ENCODE measurements at regions not wholly inside any gene's neighbourhood (a gene's known extent, or its start where the extent isn't known, plus 50 kb on each side); places are given as distances from the start of the nearest gene placed in this dataset.

DNA sequence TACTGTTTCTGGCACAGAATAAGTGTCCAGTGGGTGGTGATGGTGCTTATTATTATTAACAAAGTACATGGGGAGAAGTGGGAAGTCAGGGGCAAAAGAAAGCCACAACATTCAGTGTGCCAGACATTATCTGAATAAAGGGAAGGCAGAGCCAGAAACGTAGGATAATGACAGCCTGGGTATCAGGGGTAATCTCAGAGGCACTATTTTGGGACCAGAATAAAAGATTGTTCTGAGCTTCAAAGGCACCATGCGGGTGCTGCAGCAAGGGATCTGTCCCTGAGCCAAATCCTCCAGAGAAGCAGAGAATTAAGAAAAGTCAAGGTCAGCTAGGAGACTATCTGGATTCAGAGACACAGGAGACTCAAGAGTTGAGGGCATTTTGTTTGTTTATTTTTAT is 328.8 kb upstream of the GATB start:
- no peak overlapping the region for H3K4me3 ChIP-seq (ENCODE audit: low read depth, low read length)
- no peak for DNase-seq (ENCODE audit: low read depth)
- TF ChIP-seq, protein P1, sequence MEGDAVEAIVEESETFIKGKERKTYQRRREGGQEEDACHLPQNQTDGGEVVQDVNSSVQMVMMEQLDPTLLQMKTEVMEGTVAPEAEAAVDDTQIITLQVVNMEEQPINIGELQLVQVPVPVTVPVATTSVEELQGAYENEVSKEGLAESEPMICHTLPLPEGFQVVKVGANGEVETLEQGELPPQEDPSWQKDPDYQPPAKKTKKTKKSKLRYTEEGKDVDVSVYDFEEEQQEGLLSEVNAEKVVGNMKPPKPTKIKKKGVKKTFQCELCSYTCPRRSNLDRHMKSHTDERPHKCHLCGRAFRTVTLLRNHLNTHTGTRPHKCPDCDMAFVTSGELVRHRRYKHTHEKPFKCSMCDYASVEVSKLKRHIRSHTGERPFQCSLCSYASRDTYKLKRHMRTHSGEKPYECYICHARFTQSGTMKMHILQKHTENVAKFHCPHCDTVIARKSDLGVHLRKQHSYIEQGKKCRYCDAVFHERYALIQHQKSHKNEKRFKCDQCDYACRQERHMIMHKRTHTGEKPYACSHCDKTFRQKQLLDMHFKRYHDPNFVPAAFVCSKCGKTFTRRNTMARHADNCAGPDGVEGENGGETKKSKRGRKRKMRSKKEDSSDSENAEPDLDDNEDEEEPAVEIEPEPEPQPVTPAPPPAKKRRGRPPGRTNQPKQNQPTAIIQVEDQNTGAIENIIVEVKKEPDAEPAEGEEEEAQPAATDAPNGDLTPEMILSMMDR (IDR thresholded peaks at IDR 0.05; ENCODE audit: insufficient read depth, low read depth, low read length, missing control alignments), result no peak

DNA sequence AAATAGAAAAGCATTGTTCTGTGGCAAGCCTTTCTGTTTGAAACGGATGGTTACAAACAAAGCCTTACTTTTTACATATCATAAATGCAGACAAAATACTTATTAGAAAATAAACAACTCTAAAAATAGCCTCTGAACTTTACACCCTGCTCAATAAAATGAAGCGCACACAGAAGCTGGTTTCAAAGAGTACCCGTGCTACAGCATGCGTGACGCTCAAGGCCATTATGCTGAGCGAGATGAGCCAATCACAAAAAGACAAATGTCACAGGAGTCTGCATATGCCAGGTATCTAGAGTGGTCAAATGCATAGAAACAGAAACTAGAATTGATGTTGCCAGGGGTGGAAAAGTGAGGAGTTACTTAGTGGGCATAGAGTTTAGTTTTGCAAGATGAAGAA is 326.5 kb upstream of the GATB start:
- no peak for DNase-seq (ENCODE audit: low read depth)
- TF ChIP-seq, protein P1 (IDR thresholded peaks at IDR 0.05; ENCODE audit: insufficient read depth, low read depth, low read length, missing control alignments), result no peak
- H3K4me3 ChIP-seq (ENCODE audit: low read depth, low read length), result no peak overlapping the region

DNA sequence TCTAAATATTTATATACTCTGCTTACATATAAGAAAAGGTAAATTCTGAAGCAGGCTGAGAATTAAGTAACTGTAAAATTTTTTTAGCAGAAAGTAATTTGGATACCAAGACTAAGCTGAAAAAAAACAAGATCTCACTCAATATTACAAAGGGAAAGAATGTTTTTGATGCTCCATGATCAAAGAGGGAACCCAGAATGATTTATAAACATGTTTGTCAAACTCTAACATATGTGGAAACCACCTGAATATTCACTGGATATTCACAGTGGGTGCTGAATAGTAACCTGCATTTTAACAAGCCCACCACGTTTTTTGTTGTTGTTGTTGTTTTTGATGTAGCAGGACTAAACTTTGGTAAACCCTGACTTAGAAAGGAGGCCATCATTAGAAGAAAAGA is 324.9 kb upstream of the GATB start:
- TF ChIP-seq, protein P1 (IDR thresholded peaks at IDR 0.05; ENCODE audit: insufficient read depth, low read depth, low read length, missing control alignments), result no peak
- DNase-seq (ENCODE audit: low read depth), result no peak
- H3K4me3 ChIP-seq (ENCODE audit: low read depth, low read length), result no peak overlapping the region

DNA sequence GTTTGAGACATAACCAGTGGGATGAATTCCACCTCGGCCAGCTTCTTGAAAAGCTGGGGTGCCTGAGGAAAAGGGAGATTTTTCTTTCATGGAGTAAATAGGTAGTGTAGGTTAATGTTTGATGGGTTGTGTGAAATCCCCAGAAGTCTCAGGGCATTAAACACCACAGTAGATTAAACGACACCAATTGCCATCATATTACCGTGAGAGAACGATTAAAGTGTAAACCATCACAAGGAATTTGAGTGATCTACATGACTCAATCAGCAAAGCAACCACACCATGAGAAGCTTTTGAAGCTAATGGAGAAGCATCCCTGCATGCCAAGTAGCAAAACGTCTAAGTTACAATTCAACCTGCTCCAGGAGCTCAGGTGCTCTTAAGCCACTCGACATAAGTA is 322.5 kb upstream of the GATB start:
- no peak for DNase-seq (ENCODE audit: low read depth)
- H3K4me3 ChIP-seq (ENCODE audit: low read depth, low read length), result no peak overlapping the region
- TF ChIP-seq, protein P1 (IDR thresholded peaks at IDR 0.05; ENCODE audit: insufficient read depth, low read depth, low read length, missing control alignments), result no peak

DNA sequence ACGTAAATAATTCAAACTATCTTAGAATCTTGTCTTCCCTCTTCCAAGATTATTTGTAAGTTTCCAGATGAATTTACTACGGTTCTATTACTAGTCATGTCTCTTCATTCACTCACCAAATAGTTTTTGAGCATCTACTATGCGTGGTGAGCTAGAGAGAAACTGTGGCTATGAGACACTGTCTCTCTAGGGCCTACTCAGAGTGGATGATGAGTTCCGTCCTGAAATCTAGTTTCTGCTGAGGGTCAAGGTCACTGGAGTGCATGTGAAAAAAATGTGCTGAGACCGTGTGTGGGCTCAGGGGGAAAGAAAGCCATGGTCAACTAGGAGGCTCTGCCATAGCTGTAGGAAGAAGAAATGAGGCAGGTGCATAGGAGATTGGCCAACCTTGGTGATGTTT is 320.2 kb upstream of the GATB start:
- DNase-seq (ENCODE audit: low read depth), result peak; percentile 65
- TF ChIP-seq, protein P1 (IDR thresholded peaks at IDR 0.05; ENCODE audit: insufficient read depth, low read depth, low read length, missing control alignments), result no peak
- no peak overlapping the region for H3K4me3 ChIP-seq (ENCODE audit: low read depth, low read length)

DNA sequence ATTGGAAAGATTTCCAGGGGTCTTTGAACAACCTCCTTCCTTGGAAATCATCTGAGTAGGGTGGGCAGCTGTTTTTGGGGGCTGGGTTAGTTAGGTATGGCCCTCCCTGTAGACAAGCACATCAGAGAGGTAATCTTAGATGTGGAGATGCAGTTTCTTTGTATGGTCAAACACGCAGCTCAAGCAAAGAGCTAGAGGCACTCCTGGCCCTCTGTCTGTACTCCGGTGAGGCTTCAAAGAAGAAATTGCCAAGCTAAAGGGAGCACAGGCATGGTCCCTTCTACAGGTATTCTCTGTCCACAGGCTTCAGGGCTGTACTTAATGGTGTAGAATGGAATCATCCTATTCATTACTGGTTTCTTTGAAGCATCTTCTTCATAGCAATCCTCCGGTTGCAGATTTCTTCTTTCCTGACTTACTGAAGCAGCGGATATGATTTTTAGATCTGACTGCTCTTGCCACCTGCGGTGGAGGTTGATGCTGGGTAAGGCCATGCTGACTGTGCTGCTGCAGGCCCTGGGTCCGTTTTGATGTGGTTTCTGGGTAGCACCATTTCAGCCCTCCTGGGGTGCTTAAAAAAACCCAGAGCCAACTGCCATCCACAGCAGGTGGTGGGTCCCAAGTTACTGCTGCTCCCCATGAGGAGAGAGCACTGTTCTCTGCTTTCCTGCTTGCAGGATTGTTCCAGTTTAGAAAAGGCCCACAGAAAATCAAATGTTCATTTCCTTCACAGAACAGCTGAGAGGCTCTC is 318.9 kb upstream of the GATB start:
- TF ChIP-seq, protein P1 (IDR thresholded peaks at IDR 0.05; ENCODE audit: insufficient read depth, low read depth, low read length, missing control alignments), result no peak
- peak; percentile 66 for DNase-seq (ENCODE audit: low read depth)
- no peak overlapping the region for H3K4me3 ChIP-seq (ENCODE audit: low read depth, low read length)

DNA sequence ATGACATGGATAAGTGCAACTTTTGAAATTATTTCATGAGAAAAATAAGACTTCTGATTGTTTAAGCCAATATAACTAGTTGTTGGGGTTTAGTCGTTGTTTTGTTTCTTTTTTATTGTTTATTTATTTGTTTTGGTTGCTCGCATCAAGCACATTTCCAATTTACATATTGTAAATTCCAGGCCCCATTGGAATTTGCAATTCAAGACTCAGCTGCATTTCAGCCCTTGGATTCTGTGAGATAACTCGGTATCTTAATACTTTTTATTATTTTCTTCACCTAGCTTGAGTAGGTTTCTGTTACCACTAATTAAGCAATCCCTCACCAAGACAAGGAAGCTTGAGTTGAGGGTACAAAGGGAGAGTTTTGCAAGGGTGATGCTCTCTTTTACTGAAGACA is 318.3 kb upstream of the GATB start:
- H3K4me3 ChIP-seq (ENCODE audit: low read depth, low read length), result no peak overlapping the region
- TF ChIP-seq, protein P1 (IDR thresholded peaks at IDR 0.05; ENCODE audit: insufficient read depth, low read depth, low read length, missing control alignments), result no peak
- no peak for DNase-seq (ENCODE audit: low read depth)
